SK-N-SH (cell line): ENCODE measurements at regions not wholly inside any gene's neighbourhood (a gene's known extent, or its start where the extent isn't known, plus 50 kb on each side); places are given as distances from the start of the nearest gene placed in this dataset.

Experiments used
- CHD2 ChIP-seq: fragments of 150-350 bp; IDR thresholded peaks from 2 replicates; pipeline ENCODE4 v1.6.1; 2018; ENCODE audit warnings: low read length; ENCODE audit not compliant: partially characterized antibody
- EP300 ChIP-seq, 2 experiments: IDR thresholded peaks; 2 replicates each; pipeline versions ENCODE4 v1.4.0 to v1.6.1; 2012; ENCODE audit warnings: borderline replicate concordance in 1 of 2, low read depth in 1 of 2, low read length in 1 of 2
- EZH2phosphoT487 ChIP-seq: fragments of 200-600 bp; sonication (generic); IDR thresholded peaks from 2 replicates; pipeline ENCODE4 v1.6.1; 2017; ENCODE audit warnings: low read depth, mixed run types, mild to moderate bottlenecking, antibody characterized with exemption, moderate library complexity, borderline replicate concordance
- MXI1 ChIP-seq: IDR thresholded peaks from 2 replicates; pipeline ENCODE4 v1.6.1; 2012; ENCODE audit warnings: mild to moderate bottlenecking, low read depth, low read length, improper control_type of control experiment
- POLR2AphosphoS5 ChIP-seq: IDR thresholded peaks from 2 replicates; pipeline ENCODE4 v1.6.1; 2012; ENCODE audit warnings: low read depth, low read length
- RAD21 ChIP-seq: IDR thresholded peaks from 2 replicates; pipeline ENCODE4 v1.6.1; 2012; ENCODE audit warnings: mild to moderate bottlenecking, low read length
- SMC3 ChIP-seq: IDR thresholded peaks from 2 replicates; pipeline ENCODE4 v1.6.1; 2012; ENCODE audit warnings: low read depth, low read length, improper control_type of control experiment
- YY1 ChIP-seq: IDR thresholded peaks from 2 replicates; pipeline ENCODE4 v1.4.0; 2012; ENCODE audit warnings: low read depth, mild to moderate bottlenecking
- TF ChIP-seq, protein P1 (sequence below): fragments of 200-600 bp; sonication (generic); IDR thresholded peaks from 2 replicates; pipeline ENCODE4 v1.6.1; 2017; ENCODE audit warnings: antibody characterized with exemption, mild to moderate bottlenecking, moderate library complexity

DNA sequence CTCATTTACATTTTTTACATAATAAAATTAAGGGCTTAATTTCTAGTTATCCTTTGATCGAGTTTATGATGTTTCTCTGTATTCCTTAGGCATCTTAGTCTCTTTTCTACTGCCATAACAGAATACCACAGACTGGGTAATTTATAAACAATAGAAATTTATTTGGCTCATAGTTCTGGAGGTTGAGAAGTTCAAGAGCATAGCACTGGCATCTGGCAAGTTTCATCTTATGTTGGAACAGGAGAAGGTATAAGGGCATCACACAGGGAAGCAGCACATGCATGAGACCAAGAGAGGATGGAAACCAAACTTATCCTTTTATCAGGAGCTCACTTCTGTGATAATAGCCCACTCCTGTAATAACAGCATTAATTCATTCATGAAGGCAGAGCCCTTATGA lies 284.9 kb upstream of the COX7C start:
- no peak for TF ChIP-seq MXI1
- no peak for TF ChIP-seq RAD21
- no peak for TF ChIP-seq CHD2
- no peak for TF ChIP-seq YY1
- TF ChIP-seq SMC3: no peak
- TF ChIP-seq POLR2AphosphoS5: no peak
- TF ChIP-seq EZH2phosphoT487: no peak
- TF ChIP-seq, protein P1, sequence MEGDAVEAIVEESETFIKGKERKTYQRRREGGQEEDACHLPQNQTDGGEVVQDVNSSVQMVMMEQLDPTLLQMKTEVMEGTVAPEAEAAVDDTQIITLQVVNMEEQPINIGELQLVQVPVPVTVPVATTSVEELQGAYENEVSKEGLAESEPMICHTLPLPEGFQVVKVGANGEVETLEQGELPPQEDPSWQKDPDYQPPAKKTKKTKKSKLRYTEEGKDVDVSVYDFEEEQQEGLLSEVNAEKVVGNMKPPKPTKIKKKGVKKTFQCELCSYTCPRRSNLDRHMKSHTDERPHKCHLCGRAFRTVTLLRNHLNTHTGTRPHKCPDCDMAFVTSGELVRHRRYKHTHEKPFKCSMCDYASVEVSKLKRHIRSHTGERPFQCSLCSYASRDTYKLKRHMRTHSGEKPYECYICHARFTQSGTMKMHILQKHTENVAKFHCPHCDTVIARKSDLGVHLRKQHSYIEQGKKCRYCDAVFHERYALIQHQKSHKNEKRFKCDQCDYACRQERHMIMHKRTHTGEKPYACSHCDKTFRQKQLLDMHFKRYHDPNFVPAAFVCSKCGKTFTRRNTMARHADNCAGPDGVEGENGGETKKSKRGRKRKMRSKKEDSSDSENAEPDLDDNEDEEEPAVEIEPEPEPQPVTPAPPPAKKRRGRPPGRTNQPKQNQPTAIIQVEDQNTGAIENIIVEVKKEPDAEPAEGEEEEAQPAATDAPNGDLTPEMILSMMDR: no peak
- no peak for TF ChIP-seq EP300 (IDR thresholded peaks at IDR 0.05; ENCODE audit: borderline replicate concordance in 1 of 2, low read depth in 1 of 2, low read length in 1 of 2)
